ENCODE measurements at regions not wholly inside any gene's neighbourhood (a gene's known extent, or its start where the extent isn't known, plus 50 kb on each side); places are given as distances from the start of the nearest gene placed in this dataset.

- TF ChIP-seq CTCF (IDR thresholded peaks at IDR 0.05): no peak
- no peak for TF ChIP-seq POLR2A (IDR thresholded peaks at IDR 0.05)
Measured at GRCh38 chr13:34419755-34420154, 522.3 kb upstream of the NBEA start.

Measured in heart left ventricle (tissue), 13 donors.